GM21515 (cell line): ENCODE measurements at regions not wholly inside any gene's neighbourhood (a gene's known extent, or its start where the extent isn't known, plus 50 kb on each side); places are given as distances from the start of the nearest gene placed in this dataset.
"Not testable (repeated sequence)": the region's sequence is repeated elsewhere in the genome, so short reads cannot be mapped to it uniquely, and the experiment has no call there.

ENCODE experiments used
- ATAC-seq: cut with Tn5 transposase; IDR thresholded peaks from one replicate; pipeline ENCODE4 v1.9.1; 2021; ENCODE audit not compliant: unreplicated experiment

GRCh38 chr6:106855117-106855516 lies 119.4 kb downstream of the CD24 start:
- ATAC-seq: no peak

GRCh38 chr6:106849676-106850332 lies 124.7 kb downstream of the CD24 start:
- no peak for ATAC-seq

DNA sequence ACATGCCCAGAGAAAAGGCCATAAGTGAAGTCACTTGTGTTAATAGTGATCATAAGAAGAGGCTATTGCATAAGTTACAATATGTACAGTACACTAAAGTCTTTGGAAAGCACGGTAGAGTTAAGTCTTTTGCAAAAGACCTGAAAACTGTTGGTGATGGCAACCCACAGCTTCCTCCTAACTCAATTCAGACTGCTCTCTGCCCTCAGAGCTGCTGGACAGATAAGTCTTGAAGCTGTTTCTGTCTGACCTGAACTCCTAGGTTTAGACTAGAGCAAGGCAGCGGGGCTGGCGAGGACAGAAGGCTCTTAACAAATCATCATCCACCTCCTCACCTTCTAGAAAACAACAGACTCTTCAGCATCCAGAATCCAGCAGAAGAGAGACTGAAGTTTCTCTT lies 125.4 kb downstream of the CD24 start:
- ATAC-seq: no peak

- ATAC-seq: peak; percentile 33
Observed at GRCh38 chr6:106847116-106847515, 127.4 kb downstream of the CD24 start.

DNA sequence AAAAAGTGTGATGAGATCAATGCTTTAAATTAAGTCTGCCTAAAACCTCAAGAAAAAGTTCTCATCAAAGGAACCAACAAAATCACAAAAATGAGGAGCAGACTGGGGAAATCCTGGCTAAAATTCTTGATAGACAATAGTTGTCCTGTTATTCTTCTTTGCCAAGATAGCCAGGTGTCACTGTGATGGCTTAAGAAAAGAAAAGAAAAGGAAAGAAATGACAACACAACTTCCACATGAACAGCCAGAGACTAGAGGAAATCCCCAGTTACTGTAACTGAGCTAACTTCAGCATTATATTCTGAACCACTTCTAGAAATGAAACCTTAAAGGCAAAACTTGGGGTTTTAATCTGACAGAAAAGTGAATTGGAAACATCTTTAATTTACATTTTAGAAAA lies 129.6 kb downstream of the CD24 start:
- ATAC-seq: peak; percentile 59

DNA sequence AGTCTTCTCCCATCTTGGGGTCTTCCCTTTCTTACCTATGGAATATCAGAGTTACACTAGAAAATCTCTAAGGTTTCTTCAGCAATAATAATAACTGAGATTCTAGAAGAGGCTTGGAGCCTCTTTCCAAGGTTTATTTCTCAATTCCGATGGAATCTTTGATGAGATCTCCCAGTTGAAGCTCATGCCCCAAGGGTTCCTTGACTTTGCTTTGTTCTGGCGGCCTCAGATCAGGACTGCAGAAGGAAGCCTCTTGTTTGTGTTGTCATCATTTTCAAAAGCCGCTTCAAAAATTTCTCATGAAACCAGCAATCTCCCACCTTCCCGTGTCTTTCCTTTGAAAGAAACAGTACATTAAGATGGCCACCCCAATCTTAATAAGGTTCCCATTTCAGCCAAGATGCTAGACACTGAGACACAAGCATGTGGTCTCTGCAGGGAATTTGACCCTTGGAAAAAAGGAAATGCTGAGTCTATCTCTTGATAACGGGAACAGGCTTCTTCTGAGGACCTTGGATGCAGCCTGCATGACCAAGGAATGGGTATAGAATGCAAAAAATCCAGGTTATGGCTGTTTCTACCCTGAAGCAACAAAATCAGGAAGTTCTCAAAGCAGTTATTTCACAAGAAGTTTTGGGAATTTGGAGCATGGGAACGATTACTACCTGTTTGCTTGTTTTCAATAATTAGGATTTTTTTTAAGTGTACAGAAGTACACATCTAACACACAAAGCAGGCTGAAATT lies 141.6 kb downstream of the CD24 start:
- ATAC-seq: no peak

GRCh38 chr6:106830930-106831329 lies 143.6 kb downstream of the CD24 start:
- ATAC-seq: no peak

DNA sequence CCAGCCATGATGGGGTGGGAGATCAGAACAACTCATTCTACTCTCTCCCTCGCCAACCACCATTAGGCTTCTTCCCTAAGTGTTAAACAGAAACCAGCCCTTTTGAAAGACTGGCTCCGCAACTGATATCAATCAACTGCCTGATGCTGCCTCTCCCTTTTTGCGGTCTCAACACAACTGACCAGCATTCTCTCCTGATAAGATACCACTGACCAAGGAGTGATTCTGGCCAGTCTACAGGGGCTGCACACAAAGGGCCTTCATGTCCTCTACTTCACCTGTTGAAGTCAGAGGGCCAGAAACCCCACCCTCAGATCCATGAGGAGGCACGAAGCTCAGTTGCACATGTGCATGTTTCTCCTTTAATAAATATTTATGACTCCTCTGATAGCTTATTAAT lies 145.1 kb downstream of the CD24 start:
- ATAC-seq: no peak

DNA sequence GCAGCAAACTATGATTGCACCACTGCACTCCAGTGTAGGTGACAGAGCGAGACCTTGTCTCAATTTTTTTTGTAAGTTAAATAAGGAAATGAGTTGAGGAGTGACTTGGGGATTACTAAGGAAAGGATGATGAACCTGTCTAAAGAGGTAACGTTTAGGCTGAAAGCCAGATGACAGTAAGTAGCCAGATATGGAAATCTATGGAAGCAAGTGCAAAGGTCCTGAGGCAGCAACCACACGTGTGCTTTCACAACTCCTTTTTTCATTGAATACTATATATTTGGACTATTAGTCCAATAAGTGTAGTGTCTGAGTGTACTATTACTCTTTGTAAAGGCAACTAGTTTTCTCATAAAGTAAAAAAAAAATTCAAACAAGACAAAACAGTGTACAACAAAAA lies 147.4 kb downstream of the CD24 start:
- ATAC-seq: no peak

DNA sequence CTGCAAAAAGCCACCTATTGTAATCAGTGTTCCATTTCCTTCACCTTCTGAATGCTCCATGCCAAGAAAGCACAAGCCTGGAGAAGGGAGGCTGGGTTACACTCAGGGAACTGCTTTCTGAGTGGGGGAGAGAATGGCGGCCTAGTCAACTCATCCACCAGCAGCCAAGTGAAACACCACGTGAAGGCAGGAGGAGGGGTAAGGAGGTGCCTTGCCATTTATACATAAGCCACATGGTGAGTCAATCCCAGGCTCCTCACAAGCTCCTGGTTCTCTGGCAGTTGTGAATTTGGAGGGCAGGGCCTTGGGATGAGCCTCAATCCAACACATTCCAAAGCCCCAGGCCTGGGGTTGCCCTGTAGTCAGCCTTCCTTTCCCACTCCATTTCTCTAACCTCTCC lies 149.4 kb downstream of the CD24 start:
- ATAC-seq: no peak

DNA sequence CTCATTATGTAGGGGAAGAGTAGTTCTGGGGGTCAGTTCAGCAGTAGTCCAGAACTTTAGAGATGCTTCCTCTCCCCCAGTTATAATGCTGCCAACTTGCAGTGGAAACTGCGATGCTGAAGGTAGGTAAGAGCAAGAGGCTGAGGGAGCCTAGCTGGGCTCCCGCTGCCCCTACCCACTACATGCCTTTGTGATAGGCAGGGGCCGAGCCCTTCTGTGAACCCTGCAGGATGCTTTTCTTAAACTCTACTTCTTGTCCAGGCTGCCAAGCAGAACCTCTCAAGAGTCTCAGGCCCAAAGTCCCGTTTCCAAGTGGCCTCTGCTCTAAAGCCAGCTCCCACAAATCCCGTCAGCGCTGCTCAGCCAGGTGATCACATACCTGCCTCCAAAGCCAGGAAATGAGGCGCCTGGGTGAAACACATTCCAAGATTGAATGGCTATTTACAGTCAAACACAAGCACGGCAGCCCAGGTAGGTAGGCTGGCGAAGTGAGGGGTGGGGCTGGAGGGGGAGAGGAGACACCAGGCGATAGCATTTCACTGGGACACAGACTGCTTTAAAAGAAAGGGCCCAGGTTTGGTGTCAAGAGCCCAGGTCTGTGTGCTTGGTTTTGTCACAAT lies 150.7 kb downstream of the CD24 start:
- ATAC-seq: no peak

- ATAC-seq: no peak
Observed at GRCh38 chr6:106823058-106823457, 151.5 kb downstream of the CD24 start.

- no peak for ATAC-seq
Observed at GRCh38 chr6:106820412-106820852, 154.1 kb downstream of the CD24 start.

DNA sequence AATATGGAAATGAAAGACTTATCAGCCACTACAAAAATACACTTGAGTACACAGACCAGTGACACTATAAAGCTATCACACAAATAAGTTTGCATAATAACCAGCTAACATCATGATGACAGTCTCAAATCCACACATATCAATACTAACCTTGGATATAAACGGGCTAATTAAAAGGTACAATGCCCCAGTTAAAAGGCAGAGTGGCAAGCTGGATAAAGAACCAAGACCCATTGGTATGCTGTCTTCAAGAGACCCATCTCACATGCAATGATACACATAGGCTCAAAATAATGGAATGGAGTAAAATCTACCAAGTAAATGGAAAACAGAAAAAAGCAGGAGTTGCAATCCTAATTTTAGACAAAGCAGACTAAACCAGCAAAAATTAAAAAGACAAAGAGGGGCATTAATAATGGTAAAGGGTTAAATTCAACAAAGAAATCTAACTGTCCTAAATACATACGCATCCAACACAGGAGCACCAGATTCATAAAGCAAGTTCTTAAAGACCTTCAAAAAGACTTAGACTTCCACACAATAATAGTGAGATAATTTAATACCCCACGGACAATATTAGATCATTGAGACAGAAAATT lies 163.3 kb downstream of the CD24 start:
- no peak for ATAC-seq

DNA sequence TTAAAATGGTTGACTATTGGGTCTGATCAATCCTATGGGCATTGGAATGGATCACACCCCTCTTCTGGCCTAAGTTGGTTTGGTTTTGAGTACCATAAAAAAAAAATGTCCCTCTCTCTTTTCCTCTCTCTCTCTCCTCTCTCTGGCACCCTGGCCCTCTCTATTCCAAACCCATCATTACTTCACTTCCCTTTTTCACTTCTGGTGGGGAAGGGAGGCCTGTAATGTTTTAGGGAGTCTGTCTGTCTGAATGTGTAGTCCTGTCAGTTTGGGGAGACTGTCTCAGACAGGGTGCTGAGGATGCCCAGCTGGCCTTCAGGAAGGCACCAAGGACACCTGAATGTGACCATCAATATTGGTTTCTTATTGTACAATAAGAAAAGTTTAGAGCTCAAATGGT lies 165.8 kb downstream of the CD24 start:
- no peak for ATAC-seq

DNA sequence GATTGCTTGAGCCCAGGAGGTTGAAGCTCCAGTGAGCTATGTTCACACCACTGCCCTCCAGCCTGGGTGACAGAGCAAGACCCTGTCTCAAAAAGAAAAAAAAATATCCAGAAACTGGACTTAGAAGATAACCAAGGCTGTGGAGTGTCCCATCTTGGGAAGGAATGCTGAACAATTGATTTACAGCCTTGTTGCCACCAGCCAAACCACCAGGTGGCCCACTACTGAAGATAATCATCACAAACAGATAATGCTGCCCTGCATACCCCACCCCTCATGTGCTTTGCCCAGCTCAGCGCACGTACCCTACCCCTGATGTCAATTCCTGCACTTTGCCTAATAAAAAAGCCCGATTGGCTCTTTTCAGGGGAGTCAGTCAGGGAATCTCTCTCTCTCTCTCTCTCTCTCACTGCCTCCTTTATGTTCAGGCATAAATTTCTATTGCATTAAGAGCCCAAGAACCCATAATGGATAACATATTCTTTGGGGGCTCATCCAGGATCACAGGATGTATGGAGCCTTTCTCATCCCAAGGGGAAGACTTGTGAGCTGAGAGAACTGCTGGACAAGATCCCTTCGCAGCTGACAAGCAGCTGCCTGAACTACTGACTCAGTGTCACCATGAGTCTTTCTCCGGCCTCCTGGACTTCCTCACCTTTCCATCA lies 166.4 kb downstream of the CD24 start:
- no peak for ATAC-seq

GRCh38 chr6:106806253-106806652 lies 168.3 kb downstream of the CD24 start:
- ATAC-seq: not testable (repeated sequence)

DNA sequence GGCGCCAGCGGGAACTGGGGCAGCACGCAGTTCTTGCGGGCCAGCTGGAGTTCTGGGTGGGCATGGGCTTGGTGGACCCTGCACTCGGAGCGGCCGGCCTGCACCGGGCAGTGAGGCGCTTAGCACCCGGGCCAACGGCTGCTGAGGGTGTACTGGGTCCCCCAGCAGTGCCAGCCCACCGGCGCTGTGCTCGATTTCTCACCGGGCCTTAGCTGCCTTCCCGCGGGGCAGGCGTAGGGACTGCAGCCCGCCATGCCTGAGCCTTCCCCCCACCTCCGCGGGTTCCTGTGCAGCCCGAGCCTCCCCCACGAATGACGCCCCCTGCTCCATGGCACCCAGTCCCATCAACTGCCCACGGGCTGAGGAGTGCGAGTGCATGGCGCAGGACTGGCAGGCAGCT lies 168.8 kb downstream of the CD24 start:
- ATAC-seq: no peak

DNA sequence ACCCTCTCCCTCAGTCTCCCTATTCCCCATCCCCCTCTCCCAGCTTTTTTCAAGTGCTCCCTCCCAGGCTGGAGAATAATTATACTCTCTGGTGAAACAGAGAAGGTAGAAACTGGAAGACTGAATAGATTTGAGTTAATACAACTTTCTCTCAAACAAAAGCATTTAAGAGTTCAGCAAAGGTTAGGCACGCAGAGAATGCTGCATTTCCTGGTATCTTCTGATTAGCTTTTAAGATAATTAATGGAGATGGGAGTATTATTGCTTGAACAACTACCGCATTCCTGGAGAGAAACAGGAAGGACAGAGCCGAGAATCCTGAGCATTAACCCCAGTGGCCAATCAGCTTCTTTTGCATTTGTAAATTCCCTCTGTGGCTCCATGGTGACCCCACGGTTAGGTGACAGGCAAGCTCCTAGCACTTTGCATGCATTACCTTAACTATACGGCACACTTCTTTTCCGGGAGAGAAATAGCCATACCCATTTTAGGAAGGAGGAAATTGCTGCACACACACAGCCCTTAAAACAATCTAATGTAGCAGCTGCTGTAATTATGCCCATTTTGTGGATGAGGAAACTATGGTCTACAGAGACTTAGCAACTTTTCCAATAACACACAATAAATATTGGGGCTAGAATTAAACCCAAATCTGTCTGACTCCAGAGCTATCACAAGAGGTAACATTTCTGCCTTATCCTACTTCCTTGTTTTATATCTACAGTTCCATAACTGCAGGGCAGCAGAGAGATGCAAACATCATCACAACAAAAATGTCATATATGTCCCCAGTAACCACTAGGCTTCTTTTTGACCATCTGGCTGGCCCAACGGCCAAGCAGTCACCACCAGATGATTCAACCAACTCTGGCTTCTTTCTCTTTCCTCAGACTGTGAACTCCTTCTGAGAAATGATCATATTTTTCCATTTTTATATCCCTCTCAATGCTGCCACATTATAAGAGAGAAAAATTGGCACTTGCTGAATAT lies 169.9 kb downstream of the CD24 start:
- no peak for ATAC-seq

DNA sequence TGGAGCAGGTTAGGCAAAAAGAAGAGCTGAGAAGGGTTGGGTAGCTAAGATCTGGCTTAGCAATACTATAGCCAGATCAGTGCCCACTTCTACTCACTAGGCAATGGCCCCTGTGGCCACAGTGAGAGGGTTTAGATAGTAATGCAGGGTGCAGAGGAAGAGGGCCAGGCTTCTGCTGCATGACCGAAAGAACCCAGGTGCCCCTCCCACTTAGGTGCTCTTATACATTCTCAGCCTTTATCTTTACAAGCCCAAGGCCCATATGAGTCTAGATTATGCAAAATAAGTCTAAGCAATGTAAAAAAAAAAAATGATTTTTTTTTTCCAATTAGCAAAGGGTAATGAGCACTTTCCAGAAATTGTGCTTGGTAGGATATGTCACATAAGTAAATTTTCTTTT lies 171.3 kb downstream of the CD24 start:
- ATAC-seq: no peak
